ENCODE measurements at regions not wholly inside any gene's neighbourhood (a gene's known extent, or its start where the extent isn't known, plus 50 kb on each side); places are given as distances from the start of the nearest gene placed in this dataset.

GRCh38 chr1:60185684-60186083 lies 112.1 kb upstream of the C1orf87 start:
- TF ChIP-seq POLR2A (IDR thresholded peaks at IDR 0.05) (no peak), CTCF (IDR thresholded peaks at IDR 0.05) (no peak), EP300 (IDR thresholded peaks at IDR 0.05) (no peak)

All from tibial nerve (tissue), 4 donors.